CD4-positive, alpha-beta T cell treated with Interleukin-10 for 1 hour (primary cell): ENCODE measurements at regions not wholly inside any gene's neighbourhood (a gene's known extent, or its start where the extent isn't known, plus 50 kb on each side); places are given as distances from the start of the nearest gene placed in this dataset.

Source experiments
- DNase-seq: peaks from one replicate; pipeline ENCODE4 v3.0.0-alpha.2; 2020

DNA sequence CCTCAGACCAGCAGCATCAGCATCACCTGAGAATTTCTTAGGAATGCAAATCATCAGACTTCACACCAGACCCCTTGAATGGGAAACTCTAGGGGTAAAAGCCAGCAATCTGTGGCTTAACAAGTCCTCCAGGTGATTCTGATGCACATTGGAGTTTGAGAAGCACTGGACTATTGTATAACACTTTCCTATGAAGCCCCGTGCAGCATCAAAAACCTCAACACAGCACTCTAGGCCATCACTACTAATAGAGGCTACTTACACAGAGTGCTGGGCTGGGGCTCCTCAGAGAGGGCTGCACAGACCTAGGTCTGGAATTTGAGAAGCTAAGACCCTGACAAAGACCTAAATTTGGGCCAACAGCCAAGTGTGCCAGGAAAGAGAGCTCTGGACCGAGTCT is 95.7 kb upstream of the ARAP3 start:
- DNase-seq = no peak

DNA sequence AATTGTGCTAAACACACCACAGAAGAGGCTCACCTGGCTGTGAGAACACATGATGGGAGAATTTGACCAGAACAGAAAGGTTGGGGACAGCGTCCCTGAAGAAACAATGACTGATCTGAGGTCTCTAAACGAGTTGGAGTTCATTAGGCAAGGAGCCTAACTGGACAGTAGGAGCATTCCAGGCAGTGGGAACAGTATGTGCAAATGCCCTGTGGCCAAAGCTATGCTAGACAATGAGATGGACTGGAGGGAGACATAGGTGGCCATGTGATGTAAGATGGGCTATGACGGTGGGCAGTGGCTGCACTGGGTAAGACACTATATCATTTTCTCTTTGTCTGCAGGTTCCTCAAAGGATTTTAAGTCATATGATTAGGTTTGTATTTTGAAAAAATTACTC is 95.1 kb upstream of the ARAP3 start:
- DNase-seq = no peak

GRCh38 chr5:141773779-141774562 is 91.9 kb upstream of the ARAP3 start:
- DNase-seq = no peak

- no peak for DNase-seq
These were observed 90.3 kb upstream of the ARAP3 start for GRCh38 chr5:141772281-141772680.

DNA sequence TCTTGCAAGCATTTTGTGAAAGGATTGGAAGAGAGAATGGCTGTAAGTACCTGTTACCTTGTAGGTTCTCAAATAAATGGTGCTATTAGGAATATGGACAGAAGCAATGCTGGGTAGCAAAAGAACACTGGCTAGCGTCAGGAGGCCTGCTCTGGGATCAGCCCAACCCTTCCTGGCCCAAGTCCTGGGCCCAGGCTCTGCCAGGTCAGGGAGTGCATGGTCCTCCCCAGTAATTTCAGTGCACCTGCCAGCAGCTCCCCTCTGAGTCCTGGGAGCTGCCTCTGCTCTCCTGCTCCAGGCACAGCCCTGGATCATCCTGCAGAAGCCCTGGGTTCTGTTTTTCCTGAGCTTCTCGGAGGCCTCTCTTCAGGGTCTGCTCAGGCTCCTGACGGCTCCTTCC is 89.5 kb upstream of the ARAP3 start:
- no peak for DNase-seq

DNA sequence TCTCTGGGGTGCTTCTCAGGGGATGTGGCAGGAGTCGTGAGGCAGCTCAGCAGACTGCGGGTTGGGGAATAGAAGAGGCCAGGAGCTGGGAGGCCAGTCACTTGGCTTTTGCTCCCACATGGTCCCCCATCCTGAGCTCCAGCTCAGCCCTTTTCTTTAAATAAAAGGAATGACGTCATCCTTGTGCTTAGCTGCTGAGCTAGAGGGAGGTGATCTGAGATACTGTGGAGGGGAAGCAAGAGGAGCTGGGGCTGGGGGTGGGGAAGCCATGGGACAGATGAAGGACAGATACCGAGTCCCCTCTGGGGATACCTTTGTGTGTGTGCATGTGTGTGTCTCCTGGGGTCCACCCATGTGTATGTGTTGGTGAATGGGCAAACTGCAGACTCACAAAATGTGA is 89.0 kb upstream of the ARAP3 start:
- DNase-seq = no peak

GRCh38 chr5:141769671-141770070 is 87.6 kb upstream of the ARAP3 start:
- DNase-seq = no peak

- no peak for DNase-seq
These were observed 85.6 kb upstream of the ARAP3 start for GRCh38 chr5:141767671-141768070.

DNA sequence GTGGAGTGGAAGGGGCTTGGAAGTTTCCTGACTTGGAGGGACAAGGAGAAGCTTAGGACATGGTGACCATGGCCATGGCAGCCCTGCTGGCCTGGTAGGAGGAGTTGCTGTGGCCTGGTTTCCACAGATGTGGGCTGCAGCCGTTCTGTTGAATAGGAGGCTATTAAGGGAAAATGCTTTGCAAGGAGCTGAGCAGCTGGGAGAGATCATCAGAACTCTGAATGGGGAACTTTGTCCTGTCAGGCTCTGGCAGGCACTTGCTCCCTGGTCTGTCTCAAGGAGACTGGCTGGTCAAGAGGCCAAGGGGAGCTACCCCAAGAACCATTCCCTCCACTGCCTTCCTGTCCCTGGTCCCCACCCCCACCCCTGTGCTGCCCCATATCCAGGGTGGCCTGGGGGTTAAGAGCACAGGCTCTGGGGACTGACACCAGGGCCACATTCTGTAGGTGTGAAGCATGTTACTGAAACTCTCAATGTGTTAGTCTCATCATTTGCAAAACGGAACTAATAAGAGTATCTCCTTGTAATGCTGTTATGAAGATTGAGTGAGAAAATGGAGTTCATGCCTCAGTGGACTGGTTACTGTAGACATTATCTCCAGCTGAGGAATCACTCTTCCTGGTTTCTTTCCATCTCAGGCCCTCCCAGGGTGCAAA is 84.0 kb upstream of the ARAP3 start:
- no peak for DNase-seq

DNA sequence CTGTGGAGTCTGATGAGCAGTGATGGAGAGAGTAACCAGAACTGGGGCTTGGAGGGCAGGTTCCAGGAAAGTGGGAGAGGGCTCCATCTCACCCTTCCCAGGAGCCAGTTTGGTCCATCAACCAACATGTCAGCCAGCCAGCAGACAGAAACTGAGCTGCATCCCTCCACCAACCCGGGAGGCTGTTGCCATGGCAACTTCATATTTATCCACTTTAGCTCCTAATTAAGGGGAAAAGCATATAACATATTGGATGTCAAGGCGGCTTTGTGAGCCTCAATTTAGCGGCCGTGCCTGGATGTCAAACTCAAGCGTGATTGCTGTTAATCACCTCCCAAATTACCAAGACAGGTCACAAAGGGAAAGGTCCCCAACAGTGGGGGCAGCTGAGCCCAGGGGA is 81.5 kb upstream of the ARAP3 start:
- DNase-seq = no peak

- no peak for DNase-seq
These were observed 80.8 kb upstream of the ARAP3 start for GRCh38 chr5:141762790-141763368.

DNA sequence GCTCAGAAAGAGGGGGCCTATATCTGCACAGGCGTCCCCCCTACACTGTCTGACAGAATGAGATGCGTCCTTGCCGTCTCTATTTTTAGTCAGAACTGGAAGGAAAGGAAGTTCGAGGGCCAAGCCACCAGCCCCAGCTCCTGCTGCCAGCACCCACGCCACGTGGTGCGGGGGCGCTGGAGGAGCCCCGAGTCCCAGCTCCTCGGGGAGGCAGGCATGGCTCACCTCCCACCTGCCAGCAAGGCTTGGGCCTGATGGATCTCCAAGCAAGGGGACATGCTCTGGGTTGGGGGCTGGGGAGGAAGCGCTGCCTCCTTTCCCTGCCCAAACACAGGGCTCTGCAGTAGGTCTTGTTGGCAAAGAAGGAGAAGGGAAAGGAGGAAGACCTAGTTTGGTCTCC is 80.3 kb upstream of the ARAP3 start:
- no peak for DNase-seq

- DNase-seq = no peak
These were observed 78.7 kb upstream of the ARAP3 start for GRCh38 chr5:141760753-141761152.

GRCh38 chr5:141760193-141760592 is 78.2 kb upstream of the ARAP3 start:
- DNase-seq = no peak

- no peak for DNase-seq
These were observed 76.4 kb upstream of the ARAP3 start for GRCh38 chr5:141758310-141758998.

DNA sequence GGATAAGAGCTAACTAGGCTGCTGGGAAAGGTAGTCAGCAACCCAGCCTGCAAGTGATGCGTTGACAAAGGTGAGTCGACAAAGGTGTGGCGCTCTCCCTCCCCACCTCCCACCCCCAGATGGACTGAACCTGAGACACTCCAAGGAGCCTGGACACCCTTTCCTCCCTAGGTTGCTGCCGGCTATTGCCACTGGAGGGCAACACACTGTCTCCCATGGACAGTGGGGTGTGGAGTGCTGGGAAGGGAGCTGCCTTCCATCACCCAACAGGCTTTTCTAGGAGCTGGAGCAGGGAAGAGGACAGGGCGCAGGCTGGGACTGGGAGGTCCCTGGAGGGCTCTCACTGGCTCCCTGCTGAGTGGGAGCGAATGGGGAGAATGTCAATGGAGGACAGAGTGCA is 75.4 kb upstream of the ARAP3 start:
- DNase-seq = no peak

GRCh38 chr5:141756196-141756595 is 74.2 kb upstream of the ARAP3 start:
- no peak for DNase-seq

DNA sequence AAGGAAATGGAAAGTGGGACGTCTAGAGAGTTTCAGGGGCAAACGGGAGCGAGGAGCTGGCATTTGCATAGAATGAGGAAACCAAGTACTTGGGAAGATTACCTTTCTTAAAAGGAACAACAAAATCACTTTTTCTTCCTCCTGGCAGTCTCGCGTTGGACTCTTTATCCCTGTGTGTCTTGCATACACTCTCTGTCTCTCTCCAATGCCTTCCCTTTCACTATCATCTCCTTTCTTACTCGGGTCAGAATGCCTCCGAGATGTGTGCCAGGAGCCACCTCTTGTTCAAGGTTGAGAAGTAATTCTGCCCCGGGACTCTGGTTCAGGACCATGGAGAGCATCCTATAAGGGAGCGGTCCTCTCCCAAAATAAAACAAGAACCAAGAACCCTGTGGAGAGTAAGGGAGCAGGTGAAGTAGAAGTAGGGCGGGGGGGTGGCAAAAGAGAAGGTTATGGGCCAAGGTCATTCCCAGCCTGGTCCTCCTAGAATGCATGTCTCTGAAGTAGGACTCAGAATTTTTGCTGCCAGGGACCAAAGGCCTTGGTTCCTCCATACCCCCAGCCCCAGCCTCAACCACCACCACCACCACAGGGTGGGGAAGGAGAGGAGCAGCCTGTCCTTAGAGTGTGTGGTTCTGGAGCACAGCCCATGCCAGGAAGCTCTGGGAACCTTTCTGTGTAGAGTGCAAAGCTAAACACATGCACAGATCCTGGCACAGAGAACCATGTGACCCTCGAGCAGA is 72.1 kb upstream of the ARAP3 start:
- peak; percentile 6 for DNase-seq

- no peak for DNase-seq
These were observed 71.3 kb upstream of the ARAP3 start for GRCh38 chr5:141753143-141753970.

DNA sequence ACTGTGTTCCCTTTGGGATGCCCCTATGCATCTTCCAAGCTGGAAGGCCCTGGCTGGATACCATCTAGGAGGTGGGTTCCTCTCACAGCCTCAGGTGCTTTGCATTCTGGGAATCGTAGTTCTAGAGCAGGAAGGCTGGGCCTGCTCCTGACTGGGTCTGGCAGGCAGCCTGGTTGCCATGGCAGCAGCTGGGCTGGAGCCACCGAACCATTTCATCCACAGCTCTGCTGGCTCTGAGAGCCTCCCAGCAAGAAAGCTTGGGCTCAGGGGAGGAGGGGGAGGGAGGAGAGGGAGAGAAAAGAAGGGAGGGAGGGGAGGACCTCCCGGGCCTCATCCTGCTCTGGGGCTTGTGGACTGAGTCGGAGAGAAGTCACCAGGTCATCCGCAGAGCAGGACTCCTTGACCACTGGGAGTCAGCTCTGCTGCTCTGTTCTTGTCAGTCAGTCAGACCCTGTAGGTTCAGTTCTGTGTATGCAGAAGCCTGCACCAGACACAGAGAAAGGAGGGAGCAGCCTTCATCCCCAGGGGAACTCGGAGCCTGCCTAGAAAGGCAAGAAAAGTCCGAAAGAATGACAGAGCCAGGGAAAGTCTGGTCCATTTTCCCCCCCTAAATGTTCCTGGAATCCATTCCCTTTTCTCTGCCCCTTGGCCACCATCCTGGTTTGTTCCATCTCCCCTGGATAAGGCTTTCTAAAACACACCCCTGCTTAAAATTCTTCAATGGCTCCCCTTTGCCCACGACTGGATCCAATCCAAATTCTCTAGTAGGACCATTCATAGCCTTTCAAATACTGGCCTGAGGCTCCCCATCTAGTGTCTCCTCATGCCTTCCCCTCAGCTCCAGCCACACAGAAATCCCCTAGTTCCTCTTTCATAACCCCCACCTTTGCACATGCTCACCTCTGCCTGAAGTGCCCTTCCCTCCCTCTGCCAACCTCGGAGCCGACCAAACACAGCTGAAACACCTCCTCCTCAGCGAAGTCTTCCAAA is 65.4 kb upstream of the ARAP3 start:
- DNase-seq = no peak

DNA sequence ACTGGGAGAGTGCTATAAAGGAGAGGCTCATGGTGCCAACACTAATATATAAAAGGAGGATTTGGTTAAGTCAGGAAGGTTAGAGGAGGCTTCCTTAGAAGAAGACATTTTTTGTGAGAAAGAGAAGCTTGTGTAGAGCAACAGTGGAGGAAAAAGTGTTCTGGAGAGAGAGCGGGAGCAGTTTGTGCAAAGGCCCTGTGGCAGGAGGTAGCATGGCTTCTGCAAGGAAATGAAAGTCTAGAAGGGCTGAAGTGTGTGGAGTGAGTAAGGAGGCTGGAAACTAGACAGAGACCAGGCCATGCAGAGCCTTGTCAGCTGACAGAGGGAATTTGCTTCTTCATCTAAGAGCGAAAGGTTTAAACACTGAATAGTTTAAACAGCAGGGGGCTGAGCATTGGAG is 64.4 kb upstream of the ARAP3 start:
- DNase-seq = no peak
